Hematopoietic multipotent progenitor cell treated with erythropoietin and hydrocortisone succinate and interleukin-3 and kit ligand, for 17 days (in vitro differentiated cells): ENCODE measurements at regions not wholly inside any gene's neighbourhood (a gene's known extent, or its start where the extent isn't known, plus 50 kb on each side); places are given as distances from the start of the nearest gene placed in this dataset.
"Not testable (repeated sequence)": the region's sequence is repeated elsewhere in the genome, so short reads cannot be mapped to it uniquely, and the experiment has no call there.

Source experiments
- DNase-seq: peaks from one replicate; pipeline ENCODE4 v3.0.0-alpha.2; 2015; ENCODE audit warnings: low spot score

DNA sequence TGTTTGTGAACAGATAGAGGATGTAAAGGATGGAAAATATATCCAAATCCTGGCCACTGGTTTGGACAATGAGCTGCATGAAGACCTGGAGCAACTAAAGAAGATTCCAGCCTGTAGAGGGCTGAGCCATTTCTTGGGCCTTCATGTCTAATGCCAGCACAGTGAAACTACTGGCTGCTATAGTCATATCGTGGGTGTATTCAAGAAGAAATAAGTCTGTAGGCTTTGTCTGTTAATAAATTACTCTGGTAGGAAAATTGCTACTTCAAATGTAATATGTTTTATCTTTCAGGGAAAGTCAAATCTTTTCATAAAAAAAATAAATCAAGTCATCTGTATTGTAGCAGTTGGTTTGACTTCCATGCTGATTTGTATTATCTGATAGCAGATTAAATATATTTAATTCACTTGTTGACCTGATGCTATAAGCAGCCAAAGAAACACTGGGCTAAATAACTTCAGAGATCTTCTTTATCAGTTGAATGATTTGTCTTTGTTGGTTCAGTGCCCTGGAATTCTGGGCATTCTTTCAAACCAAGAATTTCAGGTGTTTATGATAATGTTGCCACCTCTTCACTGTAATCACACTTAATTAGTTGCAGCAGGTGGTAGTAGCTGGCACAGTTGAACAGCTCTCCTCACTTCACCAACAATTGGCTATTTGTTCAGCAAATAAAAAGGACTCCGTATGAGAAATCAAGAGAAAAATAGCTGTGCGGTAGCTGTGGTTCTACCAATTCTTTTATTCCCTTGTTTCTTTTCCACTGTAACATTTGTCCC lies 1109.5 kb downstream of the NSUN3 start:
- DNase-seq, result no peak

DNA sequence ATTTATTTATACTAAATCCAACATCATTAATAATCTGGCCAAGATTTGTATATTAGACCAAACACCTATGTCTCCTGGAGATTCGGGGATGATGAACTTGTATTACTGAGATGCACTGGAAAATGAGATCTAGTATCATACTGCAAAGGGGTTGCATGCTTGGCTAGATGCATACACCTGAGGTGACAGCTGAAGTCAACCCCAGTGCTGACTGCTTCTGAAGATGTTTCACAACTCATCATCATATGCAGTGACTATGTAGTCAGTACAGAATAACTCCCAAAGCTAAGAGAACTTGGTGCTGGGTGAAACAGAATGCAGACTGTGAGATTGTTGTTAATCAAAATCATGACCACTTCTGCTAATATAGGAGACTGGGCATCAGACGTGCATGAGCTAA lies 1114.2 kb downstream of the NSUN3 start:
- no peak for DNase-seq

- DNase-seq, result no peak
Observed at GRCh38 chr3:95184038-95184437, 1121.2 kb downstream of the NSUN3 start.

- no peak for DNase-seq
Observed at GRCh38 chr3:95189348-95189747, 1126.5 kb downstream of the NSUN3 start.

- DNase-seq, result no peak
Observed at GRCh38 chr3:95197661-95198060, 1134.8 kb downstream of the NSUN3 start.

DNA sequence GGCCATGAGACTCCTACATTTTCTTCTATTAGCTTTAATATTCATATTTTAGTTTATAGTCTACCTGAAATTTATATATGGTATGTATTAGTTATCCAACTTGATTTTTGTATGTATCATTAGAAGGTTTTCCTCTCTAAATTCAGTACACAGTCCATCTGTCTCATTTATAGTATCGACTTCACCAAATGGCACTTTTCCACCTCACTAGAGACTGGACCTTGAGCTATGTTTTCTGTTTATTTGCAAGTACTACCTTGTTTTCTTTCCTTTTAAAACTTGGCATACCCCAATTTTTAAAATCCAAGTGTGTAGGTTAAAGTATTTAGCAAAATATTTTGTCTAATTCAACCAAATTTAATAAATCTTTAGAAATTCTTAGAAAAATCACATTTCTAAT lies 1137.5 kb downstream of the NSUN3 start:
- no peak for DNase-seq

DNA sequence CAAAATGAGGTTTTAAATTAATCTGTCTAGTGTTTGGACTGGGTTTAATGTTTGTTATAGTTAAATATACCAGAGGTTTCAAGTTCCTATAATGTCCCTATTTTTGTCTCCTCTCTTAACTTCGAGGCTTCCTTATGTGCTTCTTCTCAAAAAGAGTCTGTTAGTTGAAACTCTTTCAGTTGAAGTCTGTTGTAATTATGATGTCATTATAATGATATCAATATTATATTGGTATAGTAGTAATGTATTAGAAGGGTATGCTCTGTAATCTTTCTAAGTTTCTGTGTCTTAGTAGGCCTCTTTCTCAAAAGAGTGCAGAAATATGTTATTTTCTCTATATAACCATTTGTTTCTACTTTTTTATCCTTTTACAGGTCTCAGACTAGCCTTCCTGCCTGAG lies 1148.0 kb downstream of the NSUN3 start:
- DNase-seq, result no peak

GRCh38 chr3:95212117-95212516 lies 1149.3 kb downstream of the NSUN3 start:
- no peak for DNase-seq

DNA sequence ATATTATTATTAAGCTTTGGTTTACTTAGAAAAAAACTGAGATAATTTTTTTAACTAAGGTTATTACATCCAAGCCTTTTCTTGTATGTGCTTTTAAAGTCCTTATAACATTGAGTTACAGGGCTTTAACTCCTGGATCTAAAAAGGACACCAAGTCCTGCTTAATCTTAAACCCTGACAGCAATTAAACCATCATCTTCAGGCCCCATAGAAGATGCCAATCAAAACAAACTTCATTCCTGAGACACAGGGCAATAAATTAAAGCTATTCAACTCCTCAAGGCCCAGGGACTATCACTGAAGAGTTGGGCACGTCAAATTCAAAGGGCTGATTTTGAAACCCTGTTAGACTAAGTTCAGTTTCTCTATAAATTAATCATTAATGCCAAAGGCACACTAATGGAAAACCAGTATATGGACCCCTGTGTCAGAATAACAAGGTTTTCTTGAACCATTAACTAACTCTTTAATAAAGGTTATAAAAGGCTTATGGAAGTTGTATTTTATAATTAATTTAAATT lies 1152.6 kb downstream of the NSUN3 start:
- no peak for DNase-seq

- DNase-seq, result no peak
Observed at GRCh38 chr3:95217661-95218060, 1154.8 kb downstream of the NSUN3 start.

- no peak for DNase-seq
Observed at GRCh38 chr3:95218484-95218883, 1155.6 kb downstream of the NSUN3 start.

GRCh38 chr3:95226437-95226836 lies 1163.6 kb downstream of the NSUN3 start:
- DNase-seq, result no peak

DNA sequence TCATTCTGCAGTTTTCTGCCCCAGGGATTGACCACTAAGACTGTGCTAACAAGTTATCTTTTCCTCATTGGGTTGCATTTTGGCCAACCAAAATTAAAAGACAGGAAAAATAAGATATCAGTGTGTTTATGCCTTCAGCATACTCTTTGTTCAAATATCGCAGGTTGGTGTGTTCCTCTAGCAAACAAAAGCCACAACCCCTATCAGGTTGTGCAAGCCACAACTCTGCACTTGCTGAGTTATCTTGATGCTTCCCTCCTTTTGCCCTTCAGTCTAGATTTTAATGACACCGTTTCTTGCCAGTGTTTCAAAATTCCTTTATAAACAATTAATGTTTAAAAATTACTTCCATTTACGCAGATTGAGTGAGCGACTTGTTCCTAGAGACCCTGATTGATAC lies 1164.2 kb downstream of the NSUN3 start:
- DNase-seq, result no peak

- no peak for DNase-seq
Observed at GRCh38 chr3:95228416-95228815, 1165.6 kb downstream of the NSUN3 start.

DNA sequence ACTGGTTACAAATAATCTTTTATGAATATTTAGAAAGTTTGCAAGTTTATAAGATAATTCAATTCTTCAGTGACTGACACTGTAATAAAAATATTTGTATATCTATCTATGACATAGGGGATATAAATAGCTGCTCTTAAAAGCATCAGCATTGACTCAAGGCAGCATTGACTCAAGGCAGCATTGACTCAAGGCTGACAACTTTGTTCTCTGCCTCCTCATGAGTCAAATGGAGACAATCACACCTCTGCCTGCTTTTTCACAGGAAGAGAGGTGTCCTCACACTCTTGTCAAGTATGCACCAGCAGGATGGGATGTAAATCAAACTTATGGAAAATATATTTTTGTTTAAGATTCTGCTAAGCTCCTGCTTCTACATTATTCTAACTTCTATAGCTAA lies 1173.1 kb downstream of the NSUN3 start:
- no peak for DNase-seq

- no peak for DNase-seq
Observed at GRCh38 chr3:95237783-95238182, 1174.9 kb downstream of the NSUN3 start.

- DNase-seq, result no peak
Observed at GRCh38 chr3:95240395-95240794, 1177.5 kb downstream of the NSUN3 start.

- not testable (repeated sequence) for DNase-seq
Observed at GRCh38 chr3:95241256-95241655, 1178.4 kb downstream of the NSUN3 start.

DNA sequence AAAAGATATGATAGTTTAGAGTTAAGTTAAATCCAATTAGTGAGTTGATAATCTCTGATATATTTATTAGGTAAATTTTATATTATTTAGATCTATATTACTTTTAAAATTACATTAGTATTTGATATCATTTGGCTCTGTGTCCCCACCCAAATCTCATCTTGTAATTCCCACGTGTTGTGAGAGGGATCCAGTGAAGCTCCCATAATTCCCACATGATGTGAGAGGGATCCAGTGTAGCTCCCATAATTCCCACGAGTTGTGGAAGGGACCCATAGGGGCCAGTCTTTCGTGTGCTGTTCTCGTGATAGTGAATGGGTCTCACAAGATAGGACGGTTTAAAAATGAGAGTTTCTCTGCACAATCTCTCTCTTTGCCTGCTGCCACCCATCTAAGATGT lies 1183.6 kb downstream of the NSUN3 start:
- no peak for DNase-seq

DNA sequence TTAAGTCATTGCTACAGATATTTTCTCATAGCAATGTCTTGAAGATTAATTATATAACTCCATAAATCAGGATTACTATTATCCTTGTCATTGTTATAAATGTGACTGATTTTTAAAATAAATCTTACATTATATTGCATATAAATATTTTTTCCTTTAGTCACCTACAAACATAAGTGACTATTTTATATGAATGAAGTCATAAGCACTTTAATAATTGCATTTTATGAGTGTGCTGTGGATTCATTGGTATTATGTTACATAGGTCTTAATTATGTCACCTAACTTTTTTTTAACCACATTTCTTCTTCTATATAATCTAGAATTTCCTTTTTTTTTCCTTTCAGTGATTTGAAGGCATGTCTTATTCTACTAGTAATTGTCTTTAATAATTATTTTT lies 1191.2 kb downstream of the NSUN3 start:
- DNase-seq, result no peak

- no peak for DNase-seq
Observed at GRCh38 chr3:95254758-95255157, 1191.9 kb downstream of the NSUN3 start.

DNA sequence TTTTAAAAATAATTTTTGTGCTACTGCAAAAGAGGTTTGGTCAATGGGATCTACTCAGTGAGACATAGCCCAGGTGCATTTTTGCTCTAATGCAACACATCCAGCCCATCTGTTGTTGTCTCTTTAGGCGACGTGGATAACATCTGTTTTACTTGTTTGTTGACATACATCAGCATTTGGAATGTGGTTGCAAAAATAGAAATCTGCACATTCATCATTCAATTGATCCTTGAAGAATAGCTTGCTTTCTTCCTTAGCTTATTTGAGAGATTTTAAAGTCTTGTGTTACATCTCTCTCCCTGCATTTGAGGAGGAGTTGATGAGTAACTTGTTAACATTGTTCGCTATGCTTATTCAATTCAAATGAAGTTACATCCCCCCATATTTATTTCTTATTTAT lies 1202.3 kb downstream of the NSUN3 start:
- DNase-seq, result no peak

- DNase-seq, result no peak
Observed at GRCh38 chr3:95271395-95271794, 1208.5 kb downstream of the NSUN3 start.

GRCh38 chr3:95272166-95272565 lies 1209.3 kb downstream of the NSUN3 start:
- no peak for DNase-seq
